GM21737 (cell line): ENCODE measurements at regions not wholly inside any gene's neighbourhood (a gene's known extent, or its start where the extent isn't known, plus 50 kb on each side); places are given as distances from the start of the nearest gene placed in this dataset.

Experiments used
- ATAC-seq: cut with Tn5 transposase; IDR thresholded peaks from one replicate; pipeline ENCODE4 v1.9.1; 2021; ENCODE audit warnings: mild to moderate bottlenecking, moderate library complexity; ENCODE audit not compliant: unreplicated experiment

- no peak for ATAC-seq
Measured at GRCh38 chr7:32150589-32150988, 80.4 kb upstream of the PDE1C start.

DNA sequence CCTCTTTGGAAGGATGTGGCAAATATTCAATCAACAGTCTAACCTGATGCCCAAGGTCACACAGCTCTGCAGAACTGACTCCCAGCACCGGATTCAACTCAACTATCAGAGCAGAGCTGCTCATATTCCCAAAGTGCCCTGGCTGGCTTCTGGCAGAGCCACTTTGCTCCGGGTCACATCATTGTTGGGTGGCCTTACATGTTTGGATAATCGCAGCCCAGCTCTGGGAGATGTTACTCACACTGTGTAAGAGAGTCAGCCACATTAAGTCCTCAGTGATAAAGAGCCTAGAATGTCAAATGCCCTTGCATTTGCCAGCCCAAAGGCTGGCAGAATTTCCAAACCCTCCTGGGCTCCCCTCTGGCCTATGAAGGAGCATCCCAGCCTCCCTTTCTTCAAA lies 79.8 kb upstream of the PDE1C start:
- no peak for ATAC-seq

GRCh38 chr7:32147546-32148268 lies 77.5 kb upstream of the PDE1C start:
- ATAC-seq = no peak

DNA sequence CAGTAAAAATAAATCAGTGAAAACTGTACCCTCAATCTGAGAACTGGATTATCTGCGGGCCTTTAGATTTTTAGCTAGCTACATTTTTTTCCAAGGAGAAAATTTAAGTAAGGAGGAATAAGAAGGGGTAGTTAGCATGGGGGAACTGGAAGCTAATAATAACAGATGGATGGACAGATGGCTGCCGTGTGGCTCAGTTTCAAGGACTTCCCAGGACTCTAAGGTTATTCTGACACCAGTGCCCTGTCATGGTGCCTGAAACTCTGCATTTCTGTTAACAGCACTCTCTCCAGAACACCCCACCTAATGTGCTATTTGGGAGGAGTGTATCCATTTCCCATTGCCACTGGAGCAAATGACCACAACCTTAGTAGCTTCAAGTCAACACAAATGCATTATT lies 75.7 kb upstream of the PDE1C start:
- no peak for ATAC-seq

- no peak for ATAC-seq
Measured at GRCh38 chr7:32144676-32145075, 74.5 kb upstream of the PDE1C start.

- ATAC-seq = no peak
Measured at GRCh38 chr7:32143301-32143700, 73.1 kb upstream of the PDE1C start.

- no peak for ATAC-seq
Measured at GRCh38 chr7:32142649-32143048, 72.4 kb upstream of the PDE1C start.

GRCh38 chr7:32140210-32140939 lies 70.2 kb upstream of the PDE1C start:
- no peak for ATAC-seq

GRCh38 chr7:32137059-32137458 lies 66.9 kb upstream of the PDE1C start:
- ATAC-seq = no peak

DNA sequence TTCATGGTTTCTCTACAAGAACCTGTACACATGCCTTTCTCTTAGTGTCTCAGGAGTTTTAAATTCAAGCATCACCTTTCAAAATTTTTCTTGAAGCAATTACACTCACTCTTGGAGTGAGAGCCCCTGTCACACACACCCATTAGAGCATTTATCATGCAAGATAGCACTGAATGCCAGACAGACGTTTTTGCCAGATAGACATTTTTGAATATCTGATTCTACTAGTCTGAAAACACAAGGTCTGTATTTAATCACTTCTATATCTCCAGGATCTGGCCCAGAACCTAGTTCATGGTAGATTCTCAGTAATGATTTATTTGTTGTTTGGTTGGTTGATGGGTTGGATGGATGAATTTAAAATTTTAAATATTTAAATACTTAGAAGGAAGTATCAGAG lies 60.9 kb upstream of the PDE1C start:
- no peak for ATAC-seq

- no peak for ATAC-seq
Measured at GRCh38 chr7:32126843-32127242, 56.6 kb upstream of the PDE1C start.
